ENCODE measurements at regions not wholly inside any gene's neighbourhood (a gene's known extent, or its start where the extent isn't known, plus 50 kb on each side); places are given as distances from the start of the nearest gene placed in this dataset.

DNA sequence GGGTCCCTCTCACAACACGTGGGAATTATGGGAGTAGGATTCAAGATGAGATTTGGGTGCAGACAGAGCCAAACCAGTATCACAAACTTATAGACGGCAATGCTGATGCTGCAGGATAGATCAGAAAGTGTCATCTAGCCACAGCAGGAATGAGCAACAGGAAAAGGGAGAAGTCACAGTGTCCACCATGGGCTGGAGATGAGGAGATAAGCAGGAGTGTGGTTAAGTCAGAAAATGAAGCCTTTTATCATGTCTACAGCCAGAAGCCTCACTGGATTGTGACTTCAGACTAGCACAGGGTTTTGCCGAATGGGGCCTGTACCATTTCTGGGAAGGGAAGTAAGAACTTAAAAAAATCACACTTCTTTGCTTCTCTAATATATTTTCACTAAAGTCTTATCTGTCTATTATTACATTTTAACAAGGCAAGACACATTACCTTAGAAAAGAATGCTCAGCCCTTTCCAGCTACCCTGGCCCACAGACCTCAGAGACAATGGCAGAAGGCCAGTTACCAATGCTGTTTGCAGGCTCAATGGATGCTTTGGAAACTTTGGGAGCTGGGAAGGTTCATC, 490.2 kb upstream of the SALL1 start:
- CTCF ChIA-PET: no interaction called here
- H3K36me3 Mint-ChIP-seq (ENCODE audit: low read depth): no peaks in the 10 kb centered on the region
- no peak for DNase-seq
- H3K27ac Mint-ChIP-seq: no peak overlapping the region
- H3K9me3 Mint-ChIP-seq: peaks cover 12% of the 10 kb centered on the region
- H3K4me1 Mint-ChIP-seq (ENCODE audit: low read depth): no peaks in the 10 kb centered on the region
- intact Hi-C loops (cut with micrococcal nuclease): no loop called here
- no peaks in the 10 kb centered on the region for H3K27me3 Mint-ChIP-seq (ENCODE audit: low read depth)
- H3K4me3 Mint-ChIP-seq: no peak overlapping the region

DNA sequence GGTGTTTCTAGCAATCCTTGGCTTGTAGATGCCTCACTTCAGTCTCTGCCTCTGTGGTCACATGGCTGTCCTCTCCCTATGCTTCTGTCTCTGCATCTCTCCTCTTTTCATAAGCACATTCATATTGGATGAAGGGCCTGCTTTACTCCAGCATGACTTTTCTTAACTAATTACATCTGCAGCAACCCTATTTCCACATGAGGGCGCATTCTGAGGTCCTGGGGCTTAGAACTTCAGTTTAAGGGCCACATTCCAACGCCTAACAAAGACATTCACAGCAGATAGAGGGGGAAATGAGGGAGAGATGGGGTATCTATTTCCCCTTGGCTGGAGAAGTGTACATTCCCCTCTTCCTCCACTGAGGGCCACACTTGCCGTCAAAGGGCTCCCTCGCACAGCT, 489.1 kb upstream of the SALL1 start:
- Mint-ChIP-seq H3K4me1 (ENCODE audit: low read depth) (no peaks in the 10 kb centered on the region), H3K27me3 (ENCODE audit: low read depth) (no peaks in the 10 kb centered on the region), H3K27ac (no peak overlapping the region), H3K9me3 (peaks cover 20% of the 10 kb centered on the region), H3K4me3 (no peak overlapping the region), H3K36me3 (ENCODE audit: low read depth) (no peaks in the 10 kb centered on the region)
- CTCF ChIA-PET: interaction anchor here (0.5 kb wide), 1 partner anchor 122 kb away, joined by 3 read pairs; no protein-coding TSS in a partner anchor
- intact Hi-C loops (cut with micrococcal nuclease): no loop called here
- DNase-seq: no peak

DNA sequence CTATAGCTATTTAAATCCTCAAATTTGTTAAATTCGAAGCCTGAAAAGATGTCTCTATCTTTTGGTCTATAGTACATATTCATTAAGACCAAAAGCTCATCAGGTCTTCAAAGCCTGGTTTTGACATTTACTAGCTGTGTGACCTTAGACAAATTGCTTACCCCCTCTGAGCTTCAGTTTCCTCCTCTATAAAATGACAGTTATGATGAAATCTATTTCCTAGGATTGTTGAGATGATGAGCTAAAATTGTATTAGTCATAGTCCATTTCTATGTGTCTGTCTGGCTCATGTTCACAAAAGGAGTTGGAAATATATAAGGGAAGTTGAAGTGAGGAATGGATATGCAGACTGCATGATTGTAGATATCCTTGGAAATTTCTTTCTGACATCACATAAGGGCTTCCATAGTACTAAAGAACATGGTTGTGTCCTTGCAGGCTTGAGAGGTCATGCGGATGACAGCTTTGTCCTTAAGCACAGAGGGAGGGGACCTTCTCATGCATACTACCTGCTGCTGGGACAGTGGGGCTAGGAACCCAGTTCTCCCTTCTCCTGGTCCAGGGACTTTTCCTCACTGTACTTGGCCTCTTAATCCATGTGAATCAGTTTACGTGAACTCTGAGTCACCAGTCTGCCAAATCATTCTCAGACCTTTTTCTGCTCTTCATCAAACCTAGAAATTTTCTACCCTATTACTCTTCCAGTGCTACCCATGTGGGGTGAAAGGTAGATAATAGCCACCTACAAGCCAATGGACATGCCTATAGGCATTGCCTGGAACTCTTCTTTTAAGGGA, 487.5 kb upstream of the SALL1 start:
- H3K4me3 Mint-ChIP-seq: no peak overlapping the region
- intact Hi-C loops (cut with micrococcal nuclease): no loop called here

DNA sequence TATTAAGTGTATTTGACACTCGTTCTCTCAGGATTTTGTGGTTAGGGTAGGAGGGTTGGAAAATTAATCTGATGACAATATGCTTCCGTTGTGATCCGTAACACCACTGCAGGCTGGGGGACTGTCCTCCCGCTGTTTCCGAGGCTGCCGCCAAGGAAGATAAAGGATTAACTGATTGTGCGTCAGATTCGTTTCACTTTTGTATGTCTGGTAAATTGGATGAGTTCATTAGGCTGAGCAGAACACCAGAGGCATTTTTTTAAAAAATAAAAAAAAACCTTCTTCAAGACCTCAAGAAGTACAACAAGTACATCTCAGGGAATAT, 486.7 kb upstream of the SALL1 start:
- H3K36me3 Mint-ChIP-seq (ENCODE audit: low read depth): no peaks in the 10 kb centered on the region
- CTCF ChIA-PET: no interaction called here
- intact Hi-C loops (cut with micrococcal nuclease): no loop called here
- H3K27me3 Mint-ChIP-seq (ENCODE audit: low read depth): no peaks in the 10 kb centered on the region
- H3K9me3 Mint-ChIP-seq: peaks cover 20% of the 10 kb centered on the region
- no peak overlapping the region for H3K27ac Mint-ChIP-seq
- no peak for DNase-seq
- H3K4me1 Mint-ChIP-seq (ENCODE audit: low read depth): no peaks in the 10 kb centered on the region
- H3K4me3 Mint-ChIP-seq: no peak overlapping the region

More for the DNA sequence above, 487.5 kb upstream of the SALL1 start:
- H3K36me3 Mint-ChIP-seq (ENCODE audit: low read depth): no peaks in the 10 kb centered on the region
- no peak overlapping the region for H3K27ac Mint-ChIP-seq
- H3K9me3 Mint-ChIP-seq: peaks cover 20% of the 10 kb centered on the region
- no peaks in the 10 kb centered on the region for H3K27me3 Mint-ChIP-seq (ENCODE audit: low read depth)
- no peaks in the 10 kb centered on the region for H3K4me1 Mint-ChIP-seq (ENCODE audit: low read depth)
- no peak for DNase-seq
- CTCF ChIA-PET: no interaction called here

DNA sequence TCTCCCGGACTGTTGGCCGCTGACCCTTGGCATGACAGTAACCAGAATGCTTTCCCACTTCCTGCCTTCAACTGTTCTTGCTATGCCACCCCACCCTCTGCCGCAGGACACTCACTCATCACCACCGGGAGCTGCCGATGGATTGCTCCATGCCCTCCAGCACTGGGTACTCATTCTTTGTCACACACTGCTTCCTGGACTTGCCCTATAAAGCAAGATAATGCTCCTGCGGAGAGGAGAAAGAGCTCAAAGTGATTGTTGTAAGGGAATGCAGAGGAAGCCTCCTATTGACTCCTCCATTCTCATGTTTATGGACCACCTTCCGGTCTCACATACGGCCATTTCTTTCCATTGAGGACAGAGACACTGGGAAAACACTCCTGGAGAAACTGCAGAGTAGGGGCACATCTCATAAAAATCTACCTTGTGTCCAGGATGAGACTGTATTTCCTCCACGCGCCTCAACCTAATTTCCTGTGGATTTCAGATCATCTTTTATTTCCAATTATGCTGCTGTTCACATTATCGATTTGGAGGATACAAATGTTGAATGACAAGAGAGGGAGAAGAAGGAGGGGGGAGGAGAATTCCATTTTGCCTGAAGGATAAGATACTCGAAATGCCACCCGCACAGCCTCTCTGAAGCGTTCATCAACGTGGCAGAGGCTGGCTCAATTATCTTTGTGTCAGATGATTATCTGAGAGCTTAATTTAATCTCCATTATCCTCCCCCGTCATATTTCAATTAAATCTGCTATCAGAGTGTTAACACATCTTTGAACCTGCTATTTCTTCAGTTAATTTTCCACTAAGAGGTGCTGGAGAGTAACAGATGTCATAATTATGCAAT, 486.1 kb upstream of the SALL1 start:
- no peaks in the 10 kb centered on the region for H3K4me1 Mint-ChIP-seq (ENCODE audit: low read depth)

DNA sequence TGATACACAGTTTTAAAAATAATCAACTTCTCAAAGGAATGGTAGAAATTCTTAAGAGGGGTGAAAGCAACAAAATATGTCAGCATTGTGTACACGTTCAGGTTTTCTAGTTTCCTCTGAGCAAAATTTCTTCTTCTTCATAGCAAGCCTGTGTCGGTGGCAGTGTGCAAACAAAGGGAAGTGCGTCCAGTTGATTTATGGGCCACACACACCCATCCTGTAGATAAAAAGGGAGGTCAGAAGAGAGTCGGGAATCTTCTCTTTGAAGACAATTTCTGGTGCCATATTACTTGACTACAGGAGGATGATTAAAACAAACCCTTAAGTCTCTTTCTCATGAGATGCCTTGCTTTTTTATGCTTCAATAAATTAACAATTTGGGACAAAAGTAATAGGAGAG, 484.1 kb upstream of the SALL1 start:
- Mint-ChIP-seq H3K27me3 (ENCODE audit: low read depth) (no peaks in the 10 kb centered on the region), H3K36me3 (ENCODE audit: low read depth) (no peaks in the 10 kb centered on the region), H3K27ac (no peak overlapping the region), H3K4me3 (no peak overlapping the region), H3K9me3 (peaks cover 26% of the 10 kb centered on the region), H3K4me1 (ENCODE audit: low read depth) (no peaks in the 10 kb centered on the region)
- intact Hi-C loops (cut with micrococcal nuclease): no loop called here
- CTCF ChIA-PET: no interaction called here
- no peak for DNase-seq

More for the DNA sequence above, 486.1 kb upstream of the SALL1 start:
- peaks cover 23% of the 10 kb centered on the region for H3K9me3 Mint-ChIP-seq
- no peaks in the 10 kb centered on the region for H3K27me3 Mint-ChIP-seq (ENCODE audit: low read depth)
- no peaks in the 10 kb centered on the region for H3K36me3 Mint-ChIP-seq (ENCODE audit: low read depth)
- DNase-seq: no peak
- CTCF ChIA-PET: no interaction called here
- H3K4me3 Mint-ChIP-seq: no peak overlapping the region
- no peak overlapping the region for H3K27ac Mint-ChIP-seq
- intact Hi-C loops (cut with micrococcal nuclease): no loop called here

DNA sequence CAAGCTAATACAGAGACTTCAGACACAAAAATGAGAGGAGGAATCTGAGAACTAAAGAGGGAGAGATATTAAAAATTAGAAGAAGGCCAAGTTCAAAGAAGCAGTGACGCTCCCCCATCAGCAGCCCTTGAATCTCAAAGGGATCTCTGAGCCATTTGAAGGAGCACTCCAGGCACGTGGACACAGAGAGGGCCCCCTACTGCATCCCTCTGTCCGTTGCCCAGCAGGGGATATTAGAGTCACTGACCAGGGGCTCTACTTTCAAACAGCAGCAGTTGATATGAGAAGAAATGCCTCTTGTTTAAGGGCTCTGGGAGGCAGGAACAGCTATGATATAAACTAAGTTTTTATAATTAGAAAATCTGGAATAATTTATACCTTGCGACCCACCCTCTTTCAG, 479.0 kb upstream of the SALL1 start:
- Mint-ChIP-seq H3K9me3 (peaks cover 18% of the 10 kb centered on the region), H3K36me3 (ENCODE audit: low read depth) (no peaks in the 10 kb centered on the region), H3K27ac (no peak overlapping the region), H3K4me3 (no peak overlapping the region), H3K4me1 (ENCODE audit: low read depth) (no peaks in the 10 kb centered on the region), H3K27me3 (ENCODE audit: low read depth) (no peaks in the 10 kb centered on the region)
- CTCF ChIA-PET: no interaction called here
- no peak for DNase-seq
- intact Hi-C loops (cut with micrococcal nuclease): no loop called here

DNA sequence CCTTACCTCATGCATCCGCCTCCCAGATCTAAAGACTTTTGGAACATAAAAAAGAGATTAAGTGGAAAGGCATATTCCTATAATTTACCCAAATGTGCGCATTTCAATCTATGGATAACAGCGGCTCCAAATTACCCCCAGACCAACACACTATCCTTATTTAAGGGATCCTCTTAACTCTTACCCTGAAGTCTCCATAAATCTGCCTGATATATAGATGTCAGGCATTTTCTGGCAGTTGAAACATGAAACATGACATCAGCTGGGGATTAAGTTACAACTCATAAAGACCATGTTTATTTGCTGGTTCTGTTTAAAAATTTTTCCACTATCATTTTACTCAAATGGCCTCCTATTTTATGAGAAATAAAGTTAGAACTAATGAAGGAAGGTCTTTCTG, 478.5 kb upstream of the SALL1 start:
- CTCF ChIA-PET: no interaction called here

DNA sequence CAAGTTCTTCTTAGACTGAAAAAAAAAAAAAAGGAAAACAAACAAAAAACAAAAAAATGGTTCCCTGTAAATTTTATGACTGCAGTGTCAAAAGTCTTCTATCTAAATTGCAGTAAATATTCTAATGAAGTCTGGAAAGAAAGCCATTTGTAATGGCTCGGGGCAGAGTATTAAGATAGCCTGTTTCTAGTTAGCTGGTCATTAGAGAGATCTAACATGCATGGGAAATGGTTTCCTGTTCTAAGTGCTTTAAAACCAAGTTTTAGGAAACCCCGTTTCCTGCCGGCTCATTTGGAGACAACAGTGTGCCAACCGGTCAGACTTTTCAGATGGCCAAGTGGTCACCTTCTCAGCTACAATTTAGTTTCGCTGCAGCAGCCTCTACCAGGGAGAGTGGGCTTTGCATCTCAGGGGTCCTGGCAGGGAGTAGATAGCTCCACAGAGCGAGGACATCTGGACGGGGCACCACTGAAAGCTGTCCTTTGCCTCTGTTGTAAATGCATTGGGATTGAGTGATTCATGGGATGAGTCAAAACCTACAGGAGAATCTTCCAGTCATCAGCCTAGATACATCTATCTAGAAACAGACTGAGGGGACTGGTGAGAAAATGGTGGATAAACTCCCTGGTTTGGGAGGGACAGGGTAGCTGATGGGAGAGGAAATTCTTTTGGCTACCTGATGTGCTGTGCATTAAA, 473.2 kb upstream of the SALL1 start:
- no peaks in the 10 kb centered on the region for H3K27me3 Mint-ChIP-seq (ENCODE audit: low read depth)
- CTCF ChIA-PET: no interaction called here
- no peak overlapping the region for H3K27ac Mint-ChIP-seq
- H3K4me3 Mint-ChIP-seq: no peak overlapping the region
- no peaks in the 10 kb centered on the region for H3K36me3 Mint-ChIP-seq (ENCODE audit: low read depth)
- no peaks in the 10 kb centered on the region for H3K4me1 Mint-ChIP-seq (ENCODE audit: low read depth)
- no peak for DNase-seq
- intact Hi-C loops (cut with micrococcal nuclease): no loop called here
- H3K9me3 Mint-ChIP-seq: peaks cover 8% of the 10 kb centered on the region

More for the DNA sequence above, 478.5 kb upstream of the SALL1 start:
- no peak overlapping the region for H3K27ac Mint-ChIP-seq
- no peak for DNase-seq
- peaks cover 18% of the 10 kb centered on the region for H3K9me3 Mint-ChIP-seq
- H3K36me3 Mint-ChIP-seq (ENCODE audit: low read depth): no peaks in the 10 kb centered on the region
- H3K4me1 Mint-ChIP-seq (ENCODE audit: low read depth): no peaks in the 10 kb centered on the region
- intact Hi-C loops (cut with micrococcal nuclease): no loop called here
- no peak overlapping the region for H3K4me3 Mint-ChIP-seq
- no peaks in the 10 kb centered on the region for H3K27me3 Mint-ChIP-seq (ENCODE audit: low read depth)

DNA sequence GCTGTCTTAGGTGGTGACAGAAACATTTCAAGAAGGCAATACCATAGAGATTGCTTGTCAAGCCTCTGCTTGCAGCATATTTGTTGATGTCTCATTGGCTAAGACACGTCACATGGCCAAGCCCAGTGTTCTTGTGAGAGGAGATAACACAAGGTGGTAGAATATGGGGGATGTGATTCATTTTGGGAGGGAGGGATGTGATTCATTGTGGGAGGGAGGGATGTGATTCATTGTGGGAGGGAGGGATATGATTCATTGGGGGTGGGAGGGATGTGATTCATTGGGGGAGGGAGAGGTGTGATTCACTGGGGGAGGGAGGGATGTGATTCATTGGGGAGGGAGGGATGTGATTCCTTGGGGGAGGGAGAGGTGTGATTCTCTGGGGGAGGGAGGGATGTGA, 470.5 kb upstream of the SALL1 start:
- Mint-ChIP-seq H3K4me1 (ENCODE audit: low read depth) (no peaks in the 10 kb centered on the region), H3K36me3 (ENCODE audit: low read depth) (no peaks in the 10 kb centered on the region), H3K4me3 (no peak overlapping the region), H3K9me3 (peaks cover 5% of the 10 kb centered on the region), H3K27me3 (ENCODE audit: low read depth) (no peaks in the 10 kb centered on the region), H3K27ac (no peak overlapping the region)
- intact Hi-C loops (cut with micrococcal nuclease): no loop called here
- CTCF ChIA-PET: no interaction called here
- no peak for DNase-seq

DNA sequence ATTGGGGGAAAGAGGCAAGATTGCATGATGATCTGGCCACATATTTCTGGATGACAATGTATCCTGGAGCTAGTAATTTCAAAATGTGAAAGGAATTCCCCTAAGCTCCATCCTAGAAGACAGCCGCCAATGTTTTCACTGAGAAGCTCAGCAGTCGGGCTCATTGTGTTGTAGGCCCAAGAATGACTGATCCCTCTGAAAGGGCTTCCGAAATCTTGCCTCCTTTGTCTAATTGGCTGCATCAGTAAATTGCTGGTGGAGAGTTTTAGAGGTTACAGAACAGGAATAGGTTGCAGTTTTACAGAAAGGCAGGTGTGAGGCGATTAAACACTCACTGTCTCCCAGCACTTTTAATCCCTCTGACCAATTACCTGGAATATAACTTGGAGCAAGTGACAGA, 464.1 kb upstream of the SALL1 start:
- DNase-seq: no peak
- Mint-ChIP-seq H3K27ac (no peak overlapping the region), H3K9me3 (peaks cover 4% of the 10 kb centered on the region), H3K27me3 (ENCODE audit: low read depth) (no peaks in the 10 kb centered on the region), H3K36me3 (ENCODE audit: low read depth) (no peaks in the 10 kb centered on the region), H3K4me3 (no peak overlapping the region), H3K4me1 (ENCODE audit: low read depth) (no peaks in the 10 kb centered on the region)
- intact Hi-C loops (cut with micrococcal nuclease): no loop called here
- CTCF ChIA-PET: no interaction called here

DNA sequence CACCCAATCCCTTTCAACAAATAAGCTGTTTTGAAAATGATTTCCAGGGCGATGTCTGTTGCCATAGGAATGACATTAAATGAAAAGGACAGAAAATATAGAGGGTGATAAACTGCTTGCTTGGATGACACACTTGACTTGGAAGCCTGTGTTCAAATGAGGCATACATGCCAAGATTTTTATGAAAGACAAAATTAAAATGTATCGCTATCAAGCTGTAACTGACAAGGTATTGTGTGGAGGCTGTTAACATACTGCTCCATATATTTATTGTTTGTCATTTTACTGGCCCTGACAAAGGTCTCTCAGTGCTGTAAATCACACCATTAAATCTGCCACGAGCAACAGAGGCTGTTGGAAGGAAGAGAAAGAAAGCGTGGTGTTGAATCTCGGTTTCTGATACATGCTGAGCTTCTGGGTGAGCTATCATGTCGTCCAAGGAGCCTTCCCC, 456.2 kb upstream of the SALL1 start:
- CTCF ChIA-PET: no interaction called here
- no peak for DNase-seq
- Mint-ChIP-seq H3K4me3 (no peak overlapping the region), H3K36me3 (ENCODE audit: low read depth) (no peaks in the 10 kb centered on the region), H3K27me3 (ENCODE audit: low read depth) (no peaks in the 10 kb centered on the region), H3K27ac (no peak overlapping the region), H3K4me1 (ENCODE audit: low read depth) (no peaks in the 10 kb centered on the region), H3K9me3 (no peaks in the 10 kb centered on the region)
- intact Hi-C loops (cut with micrococcal nuclease): no loop called here
